Osteoblast (primary cell): ENCODE measurements at regions not wholly inside any gene's neighbourhood (a gene's known extent, or its start where the extent isn't known, plus 50 kb on each side); places are given as distances from the start of the nearest gene placed in this dataset.

Experiments used
- DNase-seq: peaks from one replicate; pipeline ENCODE4 v3.0.0; 2011; ENCODE audit warnings: low spot score, mixed read lengths; ENCODE audit not compliant: insufficient read length; ENCODE audit errors: missing footprints
- H2AFZ ChIP-seq: 2 replicates; pipeline ENCODE4 v1.6.0; 2011; ENCODE audit warnings: mild to moderate bottlenecking, low read length
- H3K27ac ChIP-seq: 2 replicates; pipeline ENCODE4 v1.5.1; 2011; ENCODE audit warnings: mild to moderate bottlenecking, low read depth, low read length, moderate library complexity
- H3K27me3 ChIP-seq: 2 replicates; pipeline ENCODE4 v1.6.0; 2012; ENCODE audit warnings: mild to moderate bottlenecking, control low read depth, inconsistent platforms, low read length, moderate library complexity; ENCODE audit not compliant: insufficient read depth
- H3K36me3 ChIP-seq: 2 replicates; pipeline ENCODE4 v1.5.1; 2011; ENCODE audit warnings: mild to moderate bottlenecking, low read length, control low read depth, moderate library complexity; ENCODE audit not compliant: insufficient read depth
- H3K4me1 ChIP-seq: 2 replicates; pipeline ENCODE4 v1.5.1; 2011; ENCODE audit warnings: mild to moderate bottlenecking, low read length, control low read depth, moderate library complexity; ENCODE audit not compliant: insufficient read depth
- H3K4me2 ChIP-seq: 2 replicates; pipeline ENCODE4 v1.6.0; 2011; ENCODE audit warnings: mild to moderate bottlenecking, low read length; ENCODE audit not compliant: insufficient read depth
- H3K4me3 ChIP-seq: fragments of 200-600 bp; sonication (generic); 3 replicates; pipeline ENCODE4 v1.5.1; 2012; ENCODE audit warnings: mild to moderate bottlenecking, low read length, inconsistent platforms; ENCODE audit not compliant: insufficient read depth
- H3K79me2 ChIP-seq: 2 replicates; pipeline ENCODE4 v1.6.0; 2012; ENCODE audit warnings: mild to moderate bottlenecking, low read length, control low read depth, inconsistent platforms; ENCODE audit not compliant: insufficient read depth
- H3K9me3 ChIP-seq: 2 replicates; pipeline ENCODE4 v1.5.1; 2011; ENCODE audit warnings: low read depth, low read length, control low read depth
- H4K20me1 ChIP-seq: 2 replicates; pipeline ENCODE4 v1.6.0; 2012; ENCODE audit warnings: mild to moderate bottlenecking, low read length, control low read depth; ENCODE audit not compliant: insufficient read depth
- TF ChIP-seq, protein P1 (sequence below): IDR thresholded peaks from 2 replicates; pipeline ENCODE4 v1.5.1; 2011; ENCODE audit warnings: mild to moderate bottlenecking, low read depth, low read length, moderate library complexity; ENCODE audit errors: extremely low read depth

DNA sequence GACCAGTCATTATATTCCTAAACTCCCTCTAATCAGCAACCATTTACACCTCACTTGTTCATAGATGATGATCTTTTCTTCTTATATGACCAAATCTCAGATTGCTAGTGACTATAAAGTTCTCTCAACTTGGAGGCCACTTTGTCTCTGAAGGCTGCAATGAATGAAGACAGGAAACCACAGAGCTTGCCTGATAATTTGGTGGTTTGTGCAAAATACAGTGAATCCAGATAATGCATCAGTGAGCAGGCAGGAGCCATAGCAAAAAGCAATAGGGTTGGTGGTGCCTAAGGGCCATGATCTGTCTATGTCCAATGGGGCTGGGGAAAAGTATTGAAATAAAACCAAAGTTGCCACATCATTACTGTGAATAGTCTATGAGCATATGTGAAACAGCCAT is 123.8 kb upstream of the LRFN5 start:
- Histone ChIP-seq H3K4me1 (no peaks in the 10 kb centered on the region), H3K9me3 (peaks cover 2% of the 10 kb centered on the region), H3K4me3 (no peak overlapping the region), H3K27me3 (no peaks in the 10 kb centered on the region), H4K20me1 (no peaks in the 10 kb centered on the region), H3K36me3 (no peaks in the 10 kb centered on the region), H3K27ac (no peak overlapping the region), H3K79me2 (no peaks in the 10 kb centered on the region), H3K4me2 (no peak overlapping the region), H2AFZ (no peak overlapping the region)
- TF ChIP-seq, protein P1, sequence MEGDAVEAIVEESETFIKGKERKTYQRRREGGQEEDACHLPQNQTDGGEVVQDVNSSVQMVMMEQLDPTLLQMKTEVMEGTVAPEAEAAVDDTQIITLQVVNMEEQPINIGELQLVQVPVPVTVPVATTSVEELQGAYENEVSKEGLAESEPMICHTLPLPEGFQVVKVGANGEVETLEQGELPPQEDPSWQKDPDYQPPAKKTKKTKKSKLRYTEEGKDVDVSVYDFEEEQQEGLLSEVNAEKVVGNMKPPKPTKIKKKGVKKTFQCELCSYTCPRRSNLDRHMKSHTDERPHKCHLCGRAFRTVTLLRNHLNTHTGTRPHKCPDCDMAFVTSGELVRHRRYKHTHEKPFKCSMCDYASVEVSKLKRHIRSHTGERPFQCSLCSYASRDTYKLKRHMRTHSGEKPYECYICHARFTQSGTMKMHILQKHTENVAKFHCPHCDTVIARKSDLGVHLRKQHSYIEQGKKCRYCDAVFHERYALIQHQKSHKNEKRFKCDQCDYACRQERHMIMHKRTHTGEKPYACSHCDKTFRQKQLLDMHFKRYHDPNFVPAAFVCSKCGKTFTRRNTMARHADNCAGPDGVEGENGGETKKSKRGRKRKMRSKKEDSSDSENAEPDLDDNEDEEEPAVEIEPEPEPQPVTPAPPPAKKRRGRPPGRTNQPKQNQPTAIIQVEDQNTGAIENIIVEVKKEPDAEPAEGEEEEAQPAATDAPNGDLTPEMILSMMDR: no peak
- DNase-seq: no peak

DNA sequence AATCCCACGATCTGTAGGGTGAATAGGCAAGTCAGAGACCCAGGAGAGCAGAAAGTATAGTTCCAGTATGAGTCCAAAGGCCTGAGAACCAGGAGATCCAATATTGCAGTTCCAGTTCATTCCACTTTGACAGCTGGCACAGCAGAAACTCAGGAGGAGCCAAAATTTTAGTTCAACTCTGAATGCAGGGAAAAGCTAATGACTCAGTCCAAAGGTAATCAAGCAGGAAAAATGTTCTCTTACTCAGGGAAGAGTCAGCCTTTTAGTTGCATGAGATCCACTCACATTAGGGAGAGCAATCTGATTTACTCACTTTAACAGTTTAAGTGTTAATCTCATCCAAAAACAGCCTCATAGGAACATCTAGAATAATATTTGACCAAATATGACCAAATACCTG is 130.2 kb upstream of the LRFN5 start:
- Histone ChIP-seq H3K4me1 (no peaks in the 10 kb centered on the region), H3K27me3 (no peaks in the 10 kb centered on the region), H3K79me2 (no peaks in the 10 kb centered on the region), H3K4me2 (no peak overlapping the region), H3K27ac (no peak overlapping the region), H3K36me3 (no peaks in the 10 kb centered on the region), H4K20me1 (no peaks in the 10 kb centered on the region), H3K9me3 (peaks cover 2% of the 10 kb centered on the region), H3K4me3 (no peak overlapping the region), H2AFZ (no peak overlapping the region)
- TF ChIP-seq, protein P1: no peak
- no peak for DNase-seq

DNA sequence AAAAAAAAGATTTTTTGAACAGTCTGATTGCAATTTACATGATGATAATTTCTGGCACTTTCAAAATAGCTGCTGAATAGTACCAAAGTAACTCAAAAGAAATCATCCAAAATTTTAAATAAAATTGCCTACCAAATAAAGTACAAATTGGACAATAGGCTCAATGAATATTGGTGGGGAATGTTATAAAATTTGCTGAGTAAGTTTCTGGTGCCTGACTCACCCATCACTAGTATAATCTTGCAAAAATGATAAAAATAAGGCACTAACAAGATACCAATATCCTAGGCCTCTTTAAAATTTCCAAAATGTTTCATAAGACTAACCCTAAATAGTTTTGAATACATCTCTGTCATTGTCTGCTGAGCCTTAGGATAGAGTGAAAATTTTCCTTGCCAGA is 145.3 kb upstream of the LRFN5 start:
- no peaks in the 10 kb centered on the region for H3K9me3 ChIP-seq
- H3K4me1 ChIP-seq: no peaks in the 10 kb centered on the region
- no peaks in the 10 kb centered on the region for H3K79me2 ChIP-seq
- no peaks in the 10 kb centered on the region for H3K36me3 ChIP-seq
- H2AFZ ChIP-seq: no peak overlapping the region
- no peaks in the 10 kb centered on the region for H3K27me3 ChIP-seq
- DNase-seq: no peak
- TF ChIP-seq, protein P1: no peak
- no peak overlapping the region for H3K4me2 ChIP-seq
- no peak overlapping the region for H3K4me3 ChIP-seq
- no peak overlapping the region for H3K27ac ChIP-seq
- H4K20me1 ChIP-seq: no peaks in the 10 kb centered on the region

DNA sequence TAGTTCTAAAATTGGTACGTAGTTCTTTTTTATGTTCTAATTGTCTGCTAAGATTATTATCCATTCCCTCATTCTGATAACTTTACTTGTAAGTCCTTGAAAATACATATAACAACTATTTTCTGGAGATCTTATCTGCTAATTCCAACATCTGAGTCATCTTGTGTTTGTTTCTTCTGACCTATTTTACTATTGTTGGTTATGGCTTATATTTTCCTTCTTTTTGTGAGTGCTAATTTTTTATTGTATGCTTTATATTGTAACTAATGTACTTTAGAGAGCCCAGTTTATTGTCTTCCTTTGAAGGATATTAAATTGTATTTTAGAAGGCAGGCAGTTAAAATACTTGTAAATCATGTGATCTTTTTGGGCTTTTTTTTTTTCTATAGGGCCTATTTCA is 149.3 kb upstream of the LRFN5 start:
- no peak overlapping the region for H3K27ac ChIP-seq
- TF ChIP-seq, protein P1: no peak
- DNase-seq: no peak
- no peaks in the 10 kb centered on the region for H3K79me2 ChIP-seq
- no peaks in the 10 kb centered on the region for H3K4me1 ChIP-seq
- no peak overlapping the region for H3K4me2 ChIP-seq
- H3K4me3 ChIP-seq: no peak overlapping the region
- no peaks in the 10 kb centered on the region for H3K27me3 ChIP-seq
- no peaks in the 10 kb centered on the region for H3K36me3 ChIP-seq
- H2AFZ ChIP-seq: no peak overlapping the region
- no peaks in the 10 kb centered on the region for H3K9me3 ChIP-seq
- no peaks in the 10 kb centered on the region for H4K20me1 ChIP-seq
